ENCODE measurements at regions not wholly inside any gene's neighbourhood (a gene's known extent, or its start where the extent isn't known, plus 50 kb on each side); places are given as distances from the start of the nearest gene placed in this dataset.

DNA sequence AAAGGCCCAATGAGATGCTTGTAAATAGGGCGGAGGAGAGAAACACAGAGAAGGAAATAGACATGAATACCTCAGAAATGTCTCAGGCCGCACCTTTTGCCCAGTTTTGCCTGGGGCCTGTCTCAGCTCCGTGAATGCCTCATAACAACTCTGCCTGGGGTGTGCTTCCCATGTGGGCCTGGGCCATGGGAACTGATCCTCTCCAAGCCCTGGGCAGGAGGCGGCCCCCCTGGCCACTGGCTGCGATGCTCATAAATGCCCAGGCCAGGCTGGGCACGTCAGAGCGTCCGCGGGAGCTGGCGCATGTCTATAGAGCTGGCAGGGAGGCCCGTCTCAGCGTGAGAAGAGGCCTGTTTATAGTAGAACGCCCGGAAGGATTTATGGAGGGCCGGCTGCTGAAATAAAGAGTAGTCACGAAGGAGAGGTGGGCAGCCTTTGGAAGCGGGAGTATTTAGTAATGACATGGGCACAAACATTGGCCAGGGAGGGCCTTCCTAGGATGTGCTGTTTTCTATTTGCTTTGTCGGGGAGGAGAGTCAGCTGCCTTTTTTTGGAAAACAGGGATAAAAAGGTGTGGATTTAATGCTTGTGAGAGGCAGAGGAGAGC, 85.9 kb upstream of the IGF1R start:
- DNase-seq: no peak

DNA sequence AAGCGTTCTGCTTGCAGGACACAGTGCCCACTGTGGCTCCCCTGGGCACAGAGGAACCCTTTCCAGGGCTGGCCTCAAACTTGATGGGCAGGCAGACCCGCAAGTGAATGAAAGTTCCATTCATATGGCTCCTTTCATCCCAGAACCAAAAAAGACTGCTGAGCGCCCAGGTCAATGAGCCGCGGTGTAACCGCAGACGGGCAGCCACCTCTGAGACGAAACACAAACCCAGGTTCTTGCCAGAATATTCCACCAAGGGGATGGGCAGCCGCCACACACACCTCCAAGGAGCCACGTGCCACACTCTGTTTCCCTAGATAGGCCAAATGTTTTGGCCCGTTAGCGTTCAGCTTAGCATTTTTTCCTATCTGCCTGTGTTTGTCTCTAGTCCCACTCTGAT, 82.8 kb upstream of the IGF1R start:
- DNase-seq: no peak

DNA sequence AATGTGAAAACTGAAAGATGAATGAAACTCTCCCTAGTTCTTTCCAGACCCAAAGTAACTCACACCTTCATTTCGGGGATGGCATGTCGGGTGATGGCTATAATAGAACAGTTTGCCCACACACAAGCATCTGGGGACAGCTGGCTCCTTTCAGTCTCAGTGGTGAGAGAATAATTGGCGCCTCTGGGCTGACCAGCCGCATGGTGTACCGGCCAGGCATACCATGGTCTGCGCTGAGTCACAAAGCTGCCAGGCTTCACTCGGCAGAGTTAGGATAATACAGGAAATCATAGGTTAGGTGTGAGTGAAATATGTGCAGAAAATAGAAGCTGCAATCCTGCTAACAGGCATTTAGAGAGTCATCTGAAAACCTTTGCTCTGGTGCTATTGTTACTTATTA, 80.4 kb upstream of the IGF1R start:
- no peak for DNase-seq

DNA sequence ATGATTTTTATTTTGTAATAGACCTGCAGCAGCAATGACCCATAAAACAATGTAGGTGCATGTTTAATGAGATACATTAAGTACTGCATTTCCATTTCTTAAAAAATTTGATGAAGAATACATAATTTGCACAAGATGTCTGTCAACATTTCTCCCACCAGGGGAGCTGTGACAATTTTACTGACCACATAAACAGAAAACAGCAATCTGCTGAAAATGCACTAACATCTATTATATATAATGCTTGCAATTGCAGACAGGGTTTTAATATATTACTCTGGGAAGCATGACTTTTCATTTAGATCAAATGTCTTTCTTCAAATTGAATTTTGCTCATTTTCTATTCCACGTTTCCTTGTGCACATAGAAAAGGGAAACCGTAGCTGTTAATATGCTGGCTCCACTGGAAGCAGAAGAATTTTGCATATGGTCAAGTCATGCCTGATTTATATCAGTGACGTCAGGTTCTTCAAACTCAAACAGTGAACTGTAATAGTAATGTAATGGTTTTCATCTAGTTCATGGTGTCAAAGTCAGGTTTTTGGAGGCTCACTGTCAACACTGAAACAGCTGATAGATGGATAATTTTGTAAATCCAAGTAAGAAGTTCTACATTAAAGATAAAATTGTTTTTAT, 79.8 kb upstream of the IGF1R start:
- DNase-seq: no peak

DNA sequence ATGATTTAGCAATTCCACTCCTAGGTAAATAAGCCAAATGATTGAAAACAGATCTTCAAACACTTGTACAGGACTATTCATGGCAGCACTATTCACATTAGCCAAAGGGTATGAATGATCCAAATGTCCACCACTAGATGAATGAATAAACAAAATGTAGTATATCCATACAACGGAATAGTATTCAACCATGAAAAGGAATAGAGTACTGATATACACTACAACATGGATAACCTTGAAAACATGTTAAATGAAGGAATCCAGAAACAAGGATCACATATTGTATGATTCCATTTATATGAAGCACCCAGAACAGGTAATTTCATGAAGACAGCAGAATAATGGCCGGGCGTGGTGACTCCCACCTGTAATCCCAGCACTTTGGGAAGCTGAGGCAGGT, 78.2 kb upstream of the IGF1R start:
- no peak for DNase-seq

DNA sequence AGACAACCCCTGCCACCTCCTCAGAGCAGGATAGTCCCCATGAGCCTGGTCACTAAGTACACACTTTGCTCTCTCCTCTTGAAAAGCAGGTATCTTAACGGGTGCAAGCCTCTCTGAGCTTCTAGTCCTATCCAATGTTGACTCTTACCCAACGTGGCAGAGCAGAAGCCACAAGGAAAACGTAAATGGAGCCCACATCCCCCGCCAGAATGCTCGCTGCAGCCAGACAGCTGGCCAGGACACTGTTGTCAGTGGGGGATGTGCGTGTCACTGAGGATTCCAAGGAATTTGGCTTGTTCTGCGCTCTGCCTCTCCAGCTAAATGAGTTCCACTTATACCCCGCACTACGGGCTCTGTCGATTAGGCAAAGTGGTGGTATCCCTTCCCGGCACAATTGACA, 67.8 kb upstream of the IGF1R start:
- no peak for DNase-seq

DNA sequence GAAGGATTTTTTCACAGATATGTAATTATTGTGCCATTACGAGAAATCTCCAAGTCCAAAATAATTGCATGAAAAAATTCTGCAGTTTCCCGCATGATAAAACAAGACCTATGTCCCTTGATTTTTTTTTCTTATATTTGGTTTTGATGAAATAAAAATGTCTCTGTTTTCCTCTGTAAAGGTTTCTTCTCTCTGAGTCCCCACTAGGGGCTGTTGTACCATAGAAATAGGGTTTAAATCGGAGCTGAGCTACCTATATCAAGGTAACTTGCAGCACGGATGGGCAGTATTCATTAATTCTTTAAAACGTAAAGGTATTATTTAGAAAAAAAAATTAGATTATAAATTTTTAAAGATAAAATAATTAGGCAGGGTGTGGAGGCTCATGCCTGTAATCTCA, 66.6 kb upstream of the IGF1R start:
- DNase-seq: no peak

DNA sequence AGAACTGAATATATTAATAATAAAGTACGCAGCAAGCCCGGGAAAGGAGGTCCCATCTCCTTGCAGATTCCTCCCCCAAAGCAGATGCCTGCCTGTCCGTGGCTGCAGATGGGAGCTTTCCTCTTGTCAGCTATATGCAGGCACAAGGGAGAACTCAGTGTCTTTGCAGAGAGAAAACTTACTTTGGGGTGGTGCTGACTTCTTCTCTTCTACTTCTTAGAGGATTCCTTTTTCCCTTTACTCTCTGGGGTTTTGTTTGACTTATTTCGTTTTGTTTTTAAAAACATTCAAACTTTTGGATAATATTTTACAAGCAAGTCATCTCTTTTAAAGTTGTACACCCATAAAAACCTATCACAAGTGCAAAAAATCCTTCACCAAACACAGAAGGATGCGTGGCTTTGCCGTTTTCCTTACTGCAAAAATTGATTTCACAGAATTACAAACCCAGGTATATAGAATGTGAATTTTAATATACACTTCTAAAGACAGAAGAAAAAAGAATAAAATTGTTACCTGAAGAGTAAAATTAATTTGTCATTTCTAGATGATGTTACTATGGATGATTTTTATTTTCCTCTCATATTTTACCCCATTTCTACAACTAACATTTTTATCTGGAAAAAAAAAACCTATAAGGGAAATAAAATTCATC, 65.3 kb upstream of the IGF1R start:
- no peak for DNase-seq

DNA sequence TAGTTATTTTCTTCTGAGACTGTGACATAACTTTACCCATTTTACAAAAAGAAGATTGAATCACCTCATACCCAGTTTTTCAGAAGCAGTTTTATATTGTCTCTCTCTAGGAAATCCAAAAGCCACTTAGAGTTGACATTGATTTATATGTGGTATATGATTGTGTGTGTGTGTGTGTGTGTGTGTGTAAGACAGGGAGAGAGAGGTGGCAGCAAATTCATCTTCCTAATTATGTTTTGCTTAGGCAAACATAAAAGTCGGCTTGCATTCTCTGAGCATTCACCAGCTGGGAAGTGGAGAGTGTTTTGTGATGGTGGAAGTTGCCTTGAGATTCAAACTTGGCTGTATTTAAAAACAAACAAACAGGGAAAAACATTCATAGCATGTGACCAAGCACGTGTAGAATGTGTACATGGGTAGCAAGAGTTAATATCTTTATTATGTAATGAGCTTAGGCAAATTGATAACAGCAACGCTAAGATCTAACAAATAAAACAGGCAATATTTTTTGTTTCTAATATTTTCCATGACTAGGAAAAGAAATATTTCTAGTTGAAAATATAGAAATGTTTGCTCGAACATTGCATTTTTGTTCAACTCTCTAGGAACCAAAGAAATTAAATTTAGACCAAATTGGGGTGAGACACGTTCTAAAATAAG, 64.4 kb upstream of the IGF1R start:
- no peak for DNase-seq

DNA sequence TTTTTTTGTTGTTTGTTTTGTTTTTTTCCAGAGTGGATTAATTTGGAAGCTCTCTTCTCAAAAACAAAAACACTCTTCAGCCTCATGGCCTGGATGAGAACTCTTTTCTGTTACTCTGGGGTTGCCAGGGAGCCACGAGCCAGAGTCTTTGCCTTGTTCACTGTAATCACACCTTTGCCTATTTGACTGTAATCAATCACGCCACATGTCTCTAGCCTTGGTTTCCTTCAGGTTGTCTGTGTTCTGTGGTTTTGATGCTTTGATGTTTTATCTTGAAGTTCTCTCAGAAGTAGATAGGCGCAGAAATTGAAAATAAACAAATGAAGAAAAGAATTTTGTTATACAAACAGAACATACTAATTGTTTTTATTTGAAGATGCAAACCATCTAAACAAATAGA, 62.3 kb upstream of the IGF1R start:
- no peak for DNase-seq

DNA sequence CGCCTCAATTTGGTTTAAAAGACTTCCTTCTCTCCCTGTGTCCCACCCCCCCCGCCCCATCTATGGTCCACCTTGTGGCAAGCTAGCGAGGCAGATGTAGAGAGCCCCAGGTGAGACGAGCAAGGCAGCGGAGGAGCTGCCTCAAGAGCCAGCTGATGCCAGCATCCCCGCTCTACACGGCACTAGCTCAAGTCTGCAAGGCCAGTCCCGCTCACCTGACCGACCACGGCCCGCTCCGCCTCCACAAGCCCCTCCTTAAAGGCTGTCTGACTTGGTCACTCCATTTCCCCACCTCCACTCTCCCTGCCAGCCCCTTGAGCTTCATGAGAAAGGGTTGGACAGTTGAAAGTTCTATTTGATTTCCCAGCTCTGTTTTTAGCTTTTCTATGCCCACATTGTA, 56.2 kb upstream of the IGF1R start:
- no peak for DNase-seq

DNA sequence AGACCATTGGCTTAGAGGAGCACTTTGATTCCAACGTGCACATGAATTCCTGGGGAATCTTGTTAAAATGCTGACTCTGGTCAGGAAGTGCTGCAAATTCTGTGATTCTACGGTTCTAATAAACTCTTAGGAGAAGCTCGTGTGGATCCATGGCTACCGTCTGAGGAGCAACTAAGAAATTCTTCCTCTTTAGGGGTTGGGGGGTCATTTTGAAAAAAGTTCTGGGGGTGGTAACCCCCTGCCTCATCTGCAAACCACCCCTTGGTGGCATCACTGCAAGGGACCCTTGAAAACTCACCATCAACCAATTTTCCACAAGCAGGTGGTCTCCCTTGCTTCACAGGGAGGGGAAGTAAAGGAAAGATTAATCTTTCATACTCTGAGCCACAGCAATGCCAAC, 52.2 kb upstream of the IGF1R start:
- DNase-seq: no peak

DNA sequence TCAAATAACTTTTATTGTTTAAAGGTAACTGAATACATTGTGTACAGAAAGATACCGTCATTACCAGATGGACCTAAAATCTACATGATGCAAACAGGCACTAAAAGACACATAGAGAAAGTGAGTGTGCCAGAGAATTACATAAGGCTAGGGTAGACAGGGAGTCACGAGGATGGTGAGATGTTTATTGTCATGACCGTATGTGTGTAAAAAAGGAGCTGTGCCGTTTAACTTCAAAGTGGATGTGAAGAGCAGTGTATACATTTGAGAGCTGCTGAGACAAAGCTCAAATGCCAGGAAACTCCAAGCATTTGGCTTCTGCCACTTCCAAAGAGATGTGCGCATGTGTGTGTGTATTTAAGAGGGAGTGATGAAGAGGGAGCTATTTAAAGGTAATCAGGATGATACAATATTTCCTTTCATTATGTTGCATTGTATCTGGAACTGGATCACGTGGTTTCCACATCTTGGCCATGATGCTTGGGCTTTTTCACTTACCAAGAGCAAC, 51.4 kb upstream of the IGF1R start:
- DNase-seq: no peak

DNA sequence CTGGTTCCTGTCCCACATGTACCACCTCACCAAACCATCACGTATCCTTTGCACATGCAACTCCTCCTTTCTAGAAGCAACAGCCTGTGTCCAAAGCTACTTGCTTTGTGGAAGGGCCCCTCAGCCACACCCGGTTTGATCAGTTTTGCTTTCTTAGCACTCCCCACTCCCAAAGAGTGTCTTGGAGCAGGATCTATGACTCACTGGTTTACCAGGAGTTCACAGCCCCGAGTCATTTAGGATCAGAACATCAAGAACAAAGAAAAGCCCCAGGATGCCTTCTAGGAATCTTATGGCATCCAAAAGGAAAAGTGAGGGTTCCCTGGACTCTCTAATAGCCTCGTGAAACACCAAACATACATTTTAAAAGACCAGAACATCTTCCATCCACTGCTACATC, 50.7 kb upstream of the IGF1R start:
- no peak for DNase-seq
